ENCODE measurements at regions not wholly inside any gene's neighbourhood (a gene's known extent, or its start where the extent isn't known, plus 50 kb on each side); places are given as distances from the start of the nearest gene placed in this dataset.

- no peak for TF ChIP-seq CHD7 (IDR thresholded peaks at IDR 0.05; ENCODE audit: insufficient replicate concordance, low read length)
- TF ChIP-seq RAD21 (IDR thresholded peaks at IDR 0.05 in 1 of 2, conservative IDR thresholded peaks at IDR 0.05 in 1 of 2; ENCODE audit: low read depth in 2 of 2, low read length in 2 of 2) = no peak
- no peak for TF ChIP-seq CBX8 (IDR thresholded peaks at IDR 0.05; ENCODE audit: borderline replicate concordance, low read depth, low read length)
- no peak for TF ChIP-seq POLR2AphosphoS5 (IDR thresholded peaks at IDR 0.05; ENCODE audit: low read depth, low read length)
- no peak for TF ChIP-seq GTF2F1 (IDR thresholded peaks at IDR 0.05; ENCODE audit: borderline replicate concordance, low read depth, low read length)
- no peak for TF ChIP-seq SP1 (IDR thresholded peaks at IDR 0.05; ENCODE audit: low read depth, low read length)
- no peak for TF ChIP-seq YY1 (IDR thresholded peaks at IDR 0.05; ENCODE audit: low read depth, low read length)
- TF ChIP-seq, protein P1, sequence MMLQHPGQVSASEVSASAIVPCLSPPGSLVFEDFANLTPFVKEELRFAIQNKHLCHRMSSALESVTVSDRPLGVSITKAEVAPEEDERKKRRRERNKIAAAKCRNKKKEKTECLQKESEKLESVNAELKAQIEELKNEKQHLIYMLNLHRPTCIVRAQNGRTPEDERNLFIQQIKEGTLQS (IDR thresholded peaks at IDR 0.05; ENCODE audit: insufficient read depth, low read depth, low read length) = no peak
- TF ChIP-seq CTCF (IDR thresholded peaks at IDR 0.05; ENCODE audit: control extremely low read depth in 1 of 3, insufficient read depth in 1 of 3, low read depth in 1 of 3, low read length in 3 of 3) = no peak
Observed at GRCh38 chr13:61275251-61275650, 140.4 kb downstream of the PCDH20 start (continued).
